H1 (cell line): ENCODE measurements at regions not wholly inside any gene's neighbourhood (a gene's known extent, or its start where the extent isn't known, plus 50 kb on each side); places are given as distances from the start of the nearest gene placed in this dataset.

Experiments used
- CTCF ChIA-PET: fragments of 300-600 bp; sonication (Branson Sonifier 250); formaldehyde crosslinking; loops from one replicate; lab custom pipeline; 2021; ENCODE audit not compliant: partially characterized antibody; lab: Charles Lee
- POLR2A ChIA-PET: fragments of 300-600 bp; sonication (Branson Sonifier 250); formaldehyde crosslinking; loops from one replicate; lab custom pipeline; 2021; ENCODE audit warnings: inconsistent platforms; ENCODE audit not compliant: partially characterized antibody; lab: Charles Lee
- DNase-seq, 2 experiments: peaks; one replicate each; pipeline versions ENCODE4 v3.0.0 to v3.0.0-alpha.2; 2010 to 2022; ENCODE audit warnings: low spot score in 2 of 2, low read depth in 1 of 2, mixed read lengths in 1 of 2
- FAIRE-seq: peaks from 2 replicates; lab custom pipeline; 2011; peaks lifted over from hg19 to GRCh38; lab: Jason Lieb, UNC
- H2AFZ ChIP-seq: 2 replicates; pipeline ENCODE4 v1.8.1; 2012; ENCODE audit warnings: low read length, inconsistent platforms
- H2AK5ac ChIP-seq: 2 replicates; pipeline ENCODE4 v1.6.1; 2013; ENCODE audit warnings: low read depth, low read length
- H2BK120ac ChIP-seq: replicated peaks from 2 replicates; pipeline ENCODE3; 2013; ENCODE audit warnings: low read depth, low read length, inconsistent platforms
- H2BK12ac ChIP-seq: 2 replicates; pipeline ENCODE4 v1.6.1; 2013; ENCODE audit warnings: low read depth, low read length
- H2BK15ac ChIP-seq: 2 replicates; pipeline ENCODE4 v1.6.1; 2013; ENCODE audit warnings: low read length
- H2BK20ac ChIP-seq: 2 replicates; pipeline ENCODE4 v1.6.1; 2013; ENCODE audit warnings: low read length
- H2BK5ac ChIP-seq: 2 replicates; pipeline ENCODE4 v1.6.1; 2013; ENCODE audit warnings: low read depth, low read length
- H3K14ac ChIP-seq: 2 replicates; pipeline ENCODE4 v1.6.1; 2013; ENCODE audit warnings: inconsistent platforms; ENCODE audit not compliant: insufficient read length
- H3K18ac ChIP-seq: 2 replicates; pipeline ENCODE4 v1.6.1; 2013; ENCODE audit warnings: low read length; ENCODE audit errors: extremely low read depth
- H3K23ac ChIP-seq: 2 replicates; pipeline ENCODE4 v1.6.1; 2013; ENCODE audit warnings: inconsistent platforms; ENCODE audit not compliant: insufficient read length
- H3K23me2 ChIP-seq: 2 replicates; pipeline ENCODE4 v1.6.1; 2013; ENCODE audit warnings: low read depth, low read length
- H3K27ac ChIP-seq: 2 replicates; pipeline ENCODE4 v1.6.1; 2011; ENCODE audit warnings: low read depth, low read length, inconsistent platforms
- H3K27me3 ChIP-seq, 4 experiments: replicated peaks in 1 of 4; 1 replicate in 1 of 4; 2 replicates in 3 of 4; pipeline versions ENCODE4 v1.6.1 to v1.8.1; 2011 to 2013; ENCODE audit warnings: low read length in 3 of 4, mild to moderate bottlenecking in 3 of 4, inconsistent platforms in 2 of 4, mixed read lengths in 2 of 4, moderate library complexity in 1 of 4; ENCODE audit not compliant: control insufficient read depth in 3 of 4, insufficient read depth in 3 of 4; ENCODE audit errors: extremely low read depth in 1 of 4
- H3K36me3 ChIP-seq, 4 experiments: 2 replicates each; pipeline versions ENCODE4 v1.6.1 to v1.8.1; 2011 to 2013; ENCODE audit warnings: mild to moderate bottlenecking in 4 of 4, low read length in 3 of 4, moderate library complexity in 2 of 4, control low read depth in 1 of 4, inconsistent platforms in 1 of 4; ENCODE audit not compliant: insufficient read depth in 4 of 4, control insufficient read depth in 2 of 4
- H3K4ac ChIP-seq: replicated peaks from 2 replicates; pipeline ENCODE3; 2013; ENCODE audit warnings: low read length, low read depth, mixed read lengths, inconsistent platforms; ENCODE audit not compliant: insufficient read length
- H3K4me1 ChIP-seq, 4 experiments: replicated peaks in 1 of 4; 1 replicate in 1 of 4; 2 replicates in 3 of 4; pipeline versions ENCODE4 v1.6.1 to v1.8.1; 2011 to 2013; ENCODE audit warnings: low read length in 3 of 4, inconsistent platforms in 2 of 4, mixed read lengths in 1 of 4; ENCODE audit not compliant: insufficient read depth in 4 of 4, control insufficient read depth in 3 of 4
- H3K4me2 ChIP-seq, 2 experiments: 2 replicates each; pipeline versions ENCODE4 v1.6.1 to v1.8.1; 2011 to 2013; ENCODE audit warnings: low read depth in 2 of 2, low read length in 2 of 2, control low read depth in 1 of 2, inconsistent platforms in 1 of 2, mild to moderate bottlenecking in 1 of 2; ENCODE audit not compliant: insufficient read depth in 1 of 2
- H3K4me3 ChIP-seq, 4 experiments: fragments of 200-600, 300-600 bp in 1 of 4; sonication (generic), shearing (Covaris generic), sonication (Bioruptor Twin) in 1 of 4; 2 replicates each; pipeline versions ENCODE4 v1.5.1 to v1.8.1; 2011 to 2016; ENCODE audit warnings: low read length in 4 of 4, low read depth in 3 of 4, control low read depth in 2 of 4, inconsistent platforms in 2 of 4, mild to moderate bottlenecking in 2 of 4, mixed read lengths in 1 of 4, moderate library complexity in 1 of 4; ENCODE audit not compliant: insufficient read depth in 2 of 4; ENCODE audit errors: extremely low read depth in 1 of 4
- H3K56ac ChIP-seq: replicated peaks from 2 replicates; pipeline ENCODE3; 2013; ENCODE audit warnings: low read depth, mild to moderate bottlenecking, mixed read lengths, low read length, inconsistent platforms; ENCODE audit not compliant: insufficient read length
- H3K79me1 ChIP-seq: 2 replicates; pipeline ENCODE4 v1.6.1; 2013; ENCODE audit warnings: low read depth, low read length, control low read depth
- H3K79me2 ChIP-seq, 2 experiments: 2 replicates each; pipeline versions ENCODE4 v1.6.1 to v1.8.1; 2012 to 2013; ENCODE audit warnings: low read length in 2 of 2, mild to moderate bottlenecking in 2 of 2, inconsistent platforms in 1 of 2; ENCODE audit not compliant: insufficient read depth in 2 of 2, control insufficient read depth in 1 of 2
- H3K9ac ChIP-seq, 4 experiments: replicated peaks in 1 of 4; 1 replicate in 1 of 4; 2 replicates in 3 of 4; pipeline versions ENCODE4 v1.6.1 to v1.8.1; 2011 to 2013; ENCODE audit warnings: low read depth in 3 of 4, low read length in 3 of 4, control low read depth in 2 of 4, mild to moderate bottlenecking in 2 of 4, moderate library complexity in 2 of 4, inconsistent platforms in 1 of 4; ENCODE audit errors: extremely low read depth in 1 of 4
- H3K9me3 ChIP-seq, 2 experiments: 2 replicates each; pipeline versions ENCODE4 v1.6.1 to v1.8.1; 2012 to 2013; ENCODE audit warnings: mild to moderate bottlenecking in 2 of 2, moderate library complexity in 2 of 2, control low read depth in 1 of 2, inconsistent platforms in 1 of 2, low read depth in 1 of 2, low read length in 1 of 2, mixed read lengths in 1 of 2; ENCODE audit not compliant: insufficient read depth in 2 of 2
- H4K20me1 ChIP-seq, 2 experiments: replicated peaks in 1 of 2; 2 replicates each; pipeline versions ENCODE3 to v1.8.1; 2011 to 2013; ENCODE audit warnings: inconsistent platforms in 2 of 2, low read length in 2 of 2, mild to moderate bottlenecking in 1 of 2; ENCODE audit not compliant: insufficient read depth in 2 of 2, control insufficient read depth in 1 of 2
- H4K5ac ChIP-seq: 2 replicates; pipeline ENCODE4 v1.6.1; 2013; ENCODE audit warnings: low read length, low read depth, mixed read lengths, inconsistent platforms; ENCODE audit not compliant: insufficient read length
- H4K8ac ChIP-seq: 2 replicates; pipeline ENCODE4 v1.8.0; 2013; ENCODE audit warnings: mild to moderate bottlenecking, moderate library complexity, low read length, inconsistent platforms; ENCODE audit not compliant: insufficient read depth; ENCODE audit errors: extremely low read depth
- H4K91ac ChIP-seq: replicated peaks from 2 replicates; pipeline ENCODE3; 2013; ENCODE audit warnings: low read length, mixed read lengths, inconsistent platforms; ENCODE audit not compliant: insufficient read length
- ATF3 ChIP-seq: IDR thresholded peaks from 2 replicates; pipeline ENCODE4 v1.6.1; 2011; ENCODE audit warnings: low read depth, mild to moderate bottlenecking, low read length; ENCODE audit not compliant: insufficient read depth
- BACH1 ChIP-seq: IDR thresholded peaks from 2 replicates; pipeline ENCODE4 v1.6.1; 2012; ENCODE audit warnings: low read length, improper control_type of control experiment
- BRCA1 ChIP-seq: IDR thresholded peaks from 2 replicates; pipeline ENCODE4 v1.6.1; 2012; ENCODE audit warnings: low read depth, low read length, improper control_type of control experiment
- CREB1 ChIP-seq: IDR thresholded peaks from 2 replicates; pipeline ENCODE4 v1.6.1; 2012; ENCODE audit warnings: inconsistent platforms
- MAX ChIP-seq: IDR thresholded peaks from 2 replicates; pipeline ENCODE4 v1.6.1; 2012; ENCODE audit warnings: inconsistent platforms
- NRF1 ChIP-seq: IDR thresholded peaks from 2 replicates; pipeline ENCODE4 v1.6.1; 2011; ENCODE audit warnings: mild to moderate bottlenecking, low read depth, low read length, improper control_type of control experiment
- PHF8 ChIP-seq: fragments of 200-600 bp; sonication (generic); conservative IDR thresholded peaks from 2 replicates; pipeline ENCODE4 v1.7.1; 2012; ENCODE audit warnings: low read depth, mild to moderate bottlenecking, inconsistent platforms, low read length, moderate library complexity
- SRF ChIP-seq: IDR thresholded peaks from 2 replicates; pipeline ENCODE4 v1.6.1; 2011; ENCODE audit warnings: mild to moderate bottlenecking, low read depth, low read length, moderate library complexity
- WGBS, 2 experiments: shearing (Covaris generic) in 1 of 2; methylation state at CpG; one replicate each; pipeline versions ENCODE4 v1.1.6 to v1.1.7; 2013 to 2015; ENCODE audit warnings: low lambda C conversion rate in 2 of 2, mixed read lengths in 2 of 2, inconsistent platforms in 1 of 2, low coverage in 1 of 2, missing lambda C conversion rate in 1 of 2; ENCODE audit not compliant: insufficient replicate concordance in 2 of 2, insufficient coverage in 1 of 2, insufficient read length in 1 of 2; ENCODE audit errors: extremely low coverage in 1 of 2, missing lambda C conversion rate in 1 of 2; 5-methylcytosine and 5-hydroxymethylcytosine counted together

GRCh38 chr2:212610872-212611425 lies 72.3 kb upstream of the ERBB4 start:
- Histone ChIP-seq H4K5ac (no peak overlapping the region), H3K56ac (no peak overlapping the region), H3K18ac (no peak overlapping the region), H3K4me3 (no peak overlapping the region), H4K91ac (no peak overlapping the region), H4K20me1 (no peaks in the 10 kb centered on the region), H3K36me3 (no peaks in the 10 kb centered on the region), H3K14ac (no peak overlapping the region), H4K8ac (no peak overlapping the region), H2BK15ac (no peak overlapping the region), H2BK12ac (no peak overlapping the region), H2BK120ac (no peak overlapping the region), H3K27me3 (no peaks in the 10 kb centered on the region), H3K4me2 (no peak overlapping the region), H3K4ac (no peak overlapping the region), H2AFZ (no peak overlapping the region), H3K23me2 (no peaks in the 10 kb centered on the region), H2BK20ac (no peak overlapping the region), H3K27ac (no peak overlapping the region), H3K23ac (no peak overlapping the region), H3K4me1 (no peaks in the 10 kb centered on the region), H2BK5ac (no peak overlapping the region), H3K9ac (no peak overlapping the region), H3K79me1 (no peaks in the 10 kb centered on the region), H2AK5ac (no peak overlapping the region), H3K79me2 (no peaks in the 10 kb centered on the region), H3K9me3 (no peaks in the 10 kb centered on the region)
- no peak for FAIRE-seq
- DNase-seq = no peak
- WGBS, 2 experiments = 92% methylated on average over 3 of the region's 3 CpGs; no CpG with 5 or more reads in 1 of the 2 experiments
- CTCF ChIA-PET = interaction anchor here (1.6 kb wide), 2 partner anchors 15 to 49 kb away, joined by 3 to 4 read pairs; no protein-coding TSS in a partner anchor
- POLR2A ChIA-PET = no interaction called here
- no peak for TF ChIP-seq CREB1
- TF ChIP-seq PHF8 = no peak
- TF ChIP-seq BACH1 = no peak
- TF ChIP-seq ATF3 = no peak
- TF ChIP-seq BRCA1 = no peak
- TF ChIP-seq MAX = no peak
- TF ChIP-seq NRF1 = no peak
- no peak for TF ChIP-seq SRF
